GM12878 (cell line): ENCODE measurements at regions not wholly inside any gene's neighbourhood (a gene's known extent, or its start where the extent isn't known, plus 50 kb on each side); places are given as distances from the start of the nearest gene placed in this dataset.

Experiments
- ATAC-seq: fragments of 200-7000 bp; cut with Tn5 transposase; 3 replicates; pipeline ENCODE4 v1.9.1; 2020; ENCODE audit warnings: mild to moderate bottlenecking, moderate library complexity
- BruUV-seq: library from RNA; stranded (reverse); fragments of 400-500 nt; replicated peaks from 2 replicates; lab custom pipeline; 2021; lab: Mats Ljungman, UMichigan
- CTCF ChIA-PET: fragments of 300-600 bp; sonication (Branson Sonifier 250); formaldehyde crosslinking; extraction: SDS; loops from one replicate; lab custom pipeline; 2021; ENCODE audit warnings: inconsistent platforms; lab: Yijun Ruan, JAX
- POLR2A ChIA-PET: fragments of 350-600 bp; formaldehyde crosslinking; extraction: SDS; loops from one replicate; lab custom pipeline; 2021; ENCODE audit warnings: inconsistent platforms; lab: Charles Lee
- RAD21 ChIA-PET: fragments of 300-600 bp; sonication (Branson Sonifier 250); formaldehyde crosslinking; loops from one replicate; lab custom pipeline; 2023; ENCODE audit warnings: antibody characterized with exemption; ENCODE audit not compliant: unreplicated experiment; lab: Charles Lee
- SMC1A ChIA-PET: fragments of 300-600 bp; sonication (Branson Sonifier 250); formaldehyde crosslinking; loops from one replicate; lab custom pipeline; 2023; ENCODE audit not compliant: unreplicated experiment, uncharacterized antibody; lab: Charles Lee
- DNase-seq: peaks from one replicate; pipeline ENCODE4 v3.0.0-alpha.2; 2011; ENCODE audit warnings: low read depth, low spot score
- FAIRE-seq: peaks from 3 replicates; lab custom pipeline; 2011; peaks lifted over from hg19 to GRCh38; lab: Jason Lieb, UNC
- H2AFZ ChIP-seq: 2 replicates; pipeline ENCODE4 v1.6.0; 2011; ENCODE audit warnings: low read depth, low read length, control low read depth; ENCODE audit not compliant: control insufficient read depth
- H3K27ac ChIP-seq: 2 replicates; pipeline ENCODE4 v1.5.1; 2011; ENCODE audit warnings: control low read depth; ENCODE audit not compliant: control insufficient read depth, insufficient read depth
- H3K27me3 ChIP-seq, 2 experiments: replicated peaks in 1 of 2; 2 replicates each; pipeline versions ENCODE4 v1.6.0 to v1.6.1; 2011; ENCODE audit warnings: low read length in 1 of 2; ENCODE audit not compliant: control insufficient read depth in 2 of 2, insufficient read depth in 2 of 2
- H3K36me3 ChIP-seq, 2 experiments: 2 replicates each; pipeline ENCODE4 v1.5.1; 2011; ENCODE audit warnings: low read length in 1 of 2; ENCODE audit not compliant: control insufficient read depth in 2 of 2, insufficient read depth in 2 of 2
- H3K4me1 ChIP-seq: 2 replicates; pipeline ENCODE4 v1.6.1; 2011; ENCODE audit warnings: mild to moderate bottlenecking, low read length, moderate library complexity, mixed read lengths; ENCODE audit not compliant: control insufficient read depth, insufficient read depth
- H3K4me2 ChIP-seq: 2 replicates; pipeline ENCODE4 v1.6.0; 2011; ENCODE audit warnings: control low read depth; ENCODE audit not compliant: control insufficient read depth, insufficient read depth
- H3K4me3 ChIP-seq: fragments of 200-600 bp; sonication (generic); 2 replicates; pipeline ENCODE4 v1.5.1; 2016
- H3K79me2 ChIP-seq: 2 replicates; pipeline ENCODE4 v1.6.0; 2011; ENCODE audit warnings: low read length; ENCODE audit not compliant: control insufficient read depth, insufficient read depth
- H3K9ac ChIP-seq: 2 replicates; pipeline ENCODE4 v1.8.0; 2011; ENCODE audit warnings: low read length, control low read depth, mixed read lengths; ENCODE audit not compliant: control insufficient read depth, insufficient read depth
- H3K9me3 ChIP-seq: replicated peaks from 3 replicates; pipeline ENCODE4 v1.5.1; 2011; ENCODE audit warnings: mild to moderate bottlenecking, low read length; ENCODE audit not compliant: control insufficient read depth, insufficient read depth
- H4K20me1 ChIP-seq: 2 replicates; pipeline ENCODE4 v1.6.0; 2011; ENCODE audit not compliant: control insufficient read depth, insufficient read depth
- CBFB ChIP-seq: IDR thresholded peaks from 2 replicates; pipeline ENCODE4 v1.6.1; 2016; ENCODE audit warnings: antibody characterized with exemption, low read depth
- CREM ChIP-seq: IDR thresholded peaks from 2 replicates; pipeline ENCODE4 v1.6.1; 2014; ENCODE audit warnings: antibody characterized with exemption, low read depth
- CTCF ChIP-seq, 3 experiments: IDR thresholded peaks in 2 of 3; conservative IDR thresholded peaks in 1 of 3; 2 replicates each; pipeline ENCODE4 v1.5.1; 2011; ENCODE audit warnings: low read depth in 3 of 3, low read length in 3 of 3, mild to moderate bottlenecking in 3 of 3, control low read depth in 2 of 3, moderate library complexity in 2 of 3, inconsistent platforms in 1 of 3, mixed read lengths in 1 of 3; ENCODE audit not compliant: control insufficient read depth in 2 of 3, insufficient read depth in 1 of 3; ENCODE audit errors: extremely low read depth in 1 of 3
- EED ChIP-seq: sonication (generic); IDR thresholded peaks from 2 replicates; pipeline ENCODE4 v1.6.1; 2016; ENCODE audit warnings: antibody characterized with exemption, low read depth
- HCFC1 ChIP-seq: fragments of 150-350 bp; IDR thresholded peaks from 2 replicates; pipeline ENCODE4 v1.6.1; 2014; ENCODE audit warnings: low read length
- IKZF2 ChIP-seq, 2 experiments: fragments of 450-650 bp; IDR thresholded peaks; 2 replicates each; pipeline ENCODE4 v1.6.1; 2017; ENCODE audit warnings: mild to moderate bottlenecking in 2 of 2, moderate library complexity in 2 of 2
- MEF2B ChIP-seq: fragments of 450-650 bp; IDR thresholded peaks from 2 replicates; pipeline ENCODE4 v1.6.1; 2018; ENCODE audit warnings: mild to moderate bottlenecking, moderate library complexity; ENCODE audit not compliant: partially characterized antibody, poor library complexity, severe bottlenecking
- MYB ChIP-seq: fragments of 150-350 bp; IDR thresholded peaks from 2 replicates; pipeline ENCODE4 v1.6.1; 2014; ENCODE audit warnings: mild to moderate bottlenecking, low read depth, low read length, borderline replicate concordance
- SMC3 ChIP-seq: IDR thresholded peaks from 2 replicates; pipeline ENCODE4 v1.6.1; 2011; ENCODE audit warnings: low read length, improper control_type of control experiment, borderline replicate concordance
- SUPT20H ChIP-seq: IDR thresholded peaks from 2 replicates; pipeline ENCODE4 v1.6.1; 2011; ENCODE audit warnings: low read depth, mild to moderate bottlenecking, low read length, moderate library complexity, borderline replicate concordance; ENCODE audit not compliant: control insufficient read depth
- TCF12 ChIP-seq: IDR thresholded peaks from 2 replicates; pipeline ENCODE4 v1.6.1; 2011; ENCODE audit warnings: low read depth, mild to moderate bottlenecking, low read length
- WRNIP1 ChIP-seq: IDR thresholded peaks from 2 replicates; pipeline ENCODE4 v1.6.1; 2011; ENCODE audit warnings: low read depth, low read length, improper control_type of control experiment, borderline replicate concordance
- WGBS: methylation state at CpG from one replicate; pipeline ENCODE4 v1.1.6; 2016; ENCODE audit warnings: low lambda C conversion rate; ENCODE audit not compliant: insufficient replicate concordance, insufficient coverage; ENCODE audit errors: missing lambda C conversion rate; 5-methylcytosine and 5-hydroxymethylcytosine counted together
- in situ Hi-C: fragments of 300-500 bp; cut with MboI; formaldehyde crosslinking; loops from 9 replicates; pipeline ENCODE4 v1.14.3; 2018; ENCODE audit warnings: mixed read lengths
- intact Hi-C: fragments of 100-400 bp; cut with micrococcal nuclease; formaldehyde crosslinking; loops from one replicate; pipeline ENCODE4 v1.14.2; 2022; ENCODE audit not compliant: unreplicated experiment
- TF ChIP-seq, protein P1 (sequence below): fragments of 450-650 bp; formaldehyde crosslinking; IDR thresholded peaks from 2 replicates; pipeline ENCODE4 v1.5.0; 2022; ENCODE audit warnings: mild to moderate bottlenecking, missing genetic modification characterization
- TF ChIP-seq, protein P2 (sequence below): IDR thresholded peaks from 2 replicates; pipeline ENCODE4 v1.6.1; 2012; ENCODE audit warnings: low read depth, low read length, improper control_type of control experiment
- TF ChIP-seq, protein P3 (sequence below): fragments of 450-650 bp; IDR thresholded peaks from 2 replicates; pipeline ENCODE4 v1.6.1; 2017; ENCODE audit warnings: mild to moderate bottlenecking, low read depth, inconsistent platforms; ENCODE audit not compliant: poor library complexity, severe bottlenecking

DNA sequence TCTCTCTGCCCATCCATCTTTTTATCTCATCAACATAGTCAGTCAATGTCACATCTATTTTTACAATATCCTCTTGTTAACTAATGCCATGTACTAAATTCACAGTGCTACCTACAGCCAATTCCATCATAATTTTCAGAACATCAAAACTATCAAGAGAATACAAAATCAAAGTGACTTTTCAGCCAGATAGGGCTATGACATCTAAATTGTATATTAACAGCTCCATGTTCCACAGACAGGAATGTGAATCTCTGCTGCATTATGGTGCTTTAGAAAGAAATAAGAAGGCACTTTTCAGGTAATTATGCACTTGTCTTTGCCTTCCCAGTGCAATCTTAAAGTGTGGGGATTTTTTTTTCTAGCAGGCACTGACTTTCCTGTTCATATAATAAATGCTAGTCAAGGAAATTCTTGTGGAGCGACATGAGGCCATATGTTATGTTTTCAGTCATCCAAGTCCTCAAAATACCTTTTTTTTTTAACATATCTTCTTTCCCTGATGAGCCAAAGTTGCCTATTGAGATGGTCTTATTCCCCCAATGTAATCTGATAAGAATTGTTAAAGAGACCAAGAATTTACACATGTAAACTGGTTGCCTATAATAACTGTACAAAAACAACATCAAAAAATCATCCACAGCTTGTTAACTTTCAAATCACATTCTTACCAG lies 252.0 kb upstream of the CNTN3 start:
- FAIRE-seq = no peak
- 0% methylated on average over 1 of the region's 1 CpG for WGBS
- no peaks in the 10 kb centered on the region for H3K36me3 ChIP-seq
- no peaks in the 10 kb centered on the region for H4K20me1 ChIP-seq
- RAD21 ChIA-PET = no interaction called here
- no peaks in the 10 kb centered on the region for H3K9me3 ChIP-seq
- no peak overlapping the region for H3K9ac ChIP-seq
- CTCF ChIA-PET = interaction anchor here (1.3 kb wide), 1 partner anchor 14 kb away, joined by 3 read pairs; no protein-coding TSS in a partner anchor
- H2AFZ ChIP-seq = no peak overlapping the region
- BruUV-seq = no TSS peak
- no peak for TF ChIP-seq SMC3
- TF ChIP-seq, protein P1, sequence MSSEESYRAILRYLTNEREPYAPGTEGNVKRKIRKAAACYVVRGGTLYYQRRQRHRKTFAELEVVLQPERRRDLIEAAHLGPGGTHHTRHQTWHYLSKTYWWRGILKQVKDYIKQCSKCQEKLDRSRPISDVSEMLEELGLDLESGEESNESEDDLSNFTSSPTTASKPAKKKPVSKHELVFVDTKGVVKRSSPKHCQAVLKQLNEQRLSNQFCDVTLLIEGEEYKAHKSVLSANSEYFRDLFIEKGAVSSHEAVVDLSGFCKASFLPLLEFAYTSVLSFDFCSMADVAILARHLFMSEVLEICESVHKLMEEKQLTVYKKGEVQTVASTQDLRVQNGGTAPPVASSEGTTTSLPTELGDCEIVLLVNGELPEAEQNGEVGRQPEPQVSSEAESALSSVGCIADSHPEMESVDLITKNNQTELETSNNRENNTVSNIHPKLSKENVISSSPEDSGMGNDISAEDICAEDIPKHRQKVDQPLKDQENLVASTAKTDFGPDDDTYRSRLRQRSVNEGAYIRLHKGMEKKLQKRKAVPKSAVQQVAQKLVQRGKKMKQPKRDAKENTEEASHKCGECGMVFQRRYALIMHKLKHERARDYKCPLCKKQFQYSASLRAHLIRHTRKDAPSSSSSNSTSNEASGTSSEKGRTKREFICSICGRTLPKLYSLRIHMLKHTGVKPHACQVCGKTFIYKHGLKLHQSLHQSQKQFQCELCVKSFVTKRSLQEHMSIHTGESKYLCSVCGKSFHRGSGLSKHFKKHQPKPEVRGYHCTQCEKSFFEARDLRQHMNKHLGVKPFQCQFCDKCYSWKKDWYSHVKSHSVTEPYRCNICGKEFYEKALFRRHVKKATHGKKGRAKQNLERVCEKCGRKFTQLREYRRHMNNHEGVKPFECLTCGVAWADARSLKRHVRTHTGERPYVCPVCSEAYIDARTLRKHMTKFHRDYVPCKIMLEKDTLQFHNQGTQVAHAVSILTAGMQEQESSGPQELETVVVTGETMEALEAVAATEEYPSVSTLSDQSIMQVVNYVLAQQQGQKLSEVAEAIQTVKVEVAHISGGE = no peak
- TF ChIP-seq CTCF (IDR thresholded peaks at IDR 0.05 in 2 of 3, conservative IDR thresholded peaks at IDR 0.05 in 1 of 3; ENCODE audit: control insufficient read depth in 2 of 3, extremely low read depth in 1 of 3, insufficient read depth in 1 of 3, low read depth in 3 of 3, low read length in 3 of 3) = no peak
- no peak for TF ChIP-seq SUPT20H
- no peak for TF ChIP-seq EED
- TF ChIP-seq CBFB = no peak
- no peak for TF ChIP-seq CREM
- TF ChIP-seq HCFC1 = no peak
- TF ChIP-seq, protein P2, sequence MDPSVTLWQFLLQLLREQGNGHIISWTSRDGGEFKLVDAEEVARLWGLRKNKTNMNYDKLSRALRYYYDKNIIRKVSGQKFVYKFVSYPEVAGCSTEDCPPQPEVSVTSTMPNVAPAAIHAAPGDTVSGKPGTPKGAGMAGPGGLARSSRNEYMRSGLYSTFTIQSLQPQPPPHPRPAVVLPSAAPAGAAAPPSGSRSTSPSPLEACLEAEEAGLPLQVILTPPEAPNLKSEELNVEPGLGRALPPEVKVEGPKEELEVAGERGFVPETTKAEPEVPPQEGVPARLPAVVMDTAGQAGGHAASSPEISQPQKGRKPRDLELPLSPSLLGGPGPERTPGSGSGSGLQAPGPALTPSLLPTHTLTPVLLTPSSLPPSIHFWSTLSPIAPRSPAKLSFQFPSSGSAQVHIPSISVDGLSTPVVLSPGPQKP = no peak
- no peak for TF ChIP-seq IKZF2 (IDR thresholded peaks at IDR 0.05)
- TF ChIP-seq, protein P3, sequence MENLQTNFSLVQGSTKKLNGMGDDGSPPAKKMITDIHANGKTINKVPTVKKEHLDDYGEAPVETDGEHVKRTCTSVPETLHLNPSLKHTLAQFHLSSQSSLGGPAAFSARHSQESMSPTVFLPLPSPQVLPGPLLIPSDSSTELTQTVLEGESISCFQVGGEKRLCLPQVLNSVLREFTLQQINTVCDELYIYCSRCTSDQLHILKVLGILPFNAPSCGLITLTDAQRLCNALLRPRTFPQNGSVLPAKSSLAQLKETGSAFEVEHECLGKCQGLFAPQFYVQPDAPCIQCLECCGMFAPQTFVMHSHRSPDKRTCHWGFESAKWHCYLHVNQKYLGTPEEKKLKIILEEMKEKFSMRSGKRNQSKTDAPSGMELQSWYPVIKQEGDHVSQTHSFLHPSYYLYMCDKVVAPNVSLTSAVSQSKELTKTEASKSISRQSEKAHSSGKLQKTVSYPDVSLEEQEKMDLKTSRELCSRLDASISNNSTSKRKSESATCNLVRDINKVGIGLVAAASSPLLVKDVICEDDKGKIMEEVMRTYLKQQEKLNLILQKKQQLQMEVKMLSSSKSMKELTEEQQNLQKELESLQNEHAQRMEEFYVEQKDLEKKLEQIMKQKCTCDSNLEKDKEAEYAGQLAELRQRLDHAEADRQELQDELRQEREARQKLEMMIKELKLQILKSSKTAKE = no peak
- no peak for TF ChIP-seq WRNIP1
- no peak for TF ChIP-seq MEF2B
- no peak for TF ChIP-seq MYB
- no peak for TF ChIP-seq TCF12
- H3K27ac ChIP-seq = no peak overlapping the region
- no peak for ATAC-seq
- H3K4me1 ChIP-seq = no peaks in the 10 kb centered on the region
- no peak overlapping the region for H3K4me2 ChIP-seq
- intact Hi-C loops = no loop called here
- SMC1A ChIA-PET = no interaction called here
- no peak for DNase-seq
- in situ Hi-C loops = no loop called here
- no peak overlapping the region for H3K4me3 ChIP-seq
- H3K79me2 ChIP-seq = no peaks in the 10 kb centered on the region
- H3K27me3 ChIP-seq = no peaks in the 10 kb centered on the region
- POLR2A ChIA-PET = no interaction called here
